ENCODE measurements at regions not wholly inside any gene's neighbourhood (a gene's known extent, or its start where the extent isn't known, plus 50 kb on each side); places are given as distances from the start of the nearest gene placed in this dataset.

DNA sequence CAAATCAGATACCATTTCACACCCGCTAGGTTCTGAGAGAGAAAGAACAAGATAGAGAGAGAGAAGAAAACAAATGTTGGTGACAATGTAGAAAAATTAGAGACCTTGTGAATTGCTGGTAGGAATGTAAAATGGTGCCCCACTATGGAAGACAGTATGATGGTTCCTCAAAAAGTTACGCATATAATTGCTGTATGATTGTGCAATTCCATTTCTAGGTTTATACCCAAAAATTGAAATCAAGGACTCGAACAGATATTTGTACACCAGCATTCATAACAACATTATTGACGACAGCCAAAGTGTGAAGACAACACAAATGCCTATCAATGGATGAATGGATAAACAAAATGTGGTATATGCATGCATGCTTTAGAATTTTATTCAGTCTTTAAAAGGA, 74.5 kb upstream of the MAP3K1 start:
- 95 to 98% methylated on average over 4 of the region's 4 CpGs for WGBS, 2 donors
- no peak for ATAC-seq
- Histone ChIP-seq H3K36me3 (no peaks in the 10 kb centered on the region), H3K27ac (no peak overlapping the region), H3K4me1 (peaks cover 0 to 23% (median 11%) of the 10 kb centered on the region in 9 donors), H3K4me3 (no peak overlapping the region), H3K27me3 (no peaks in the 10 kb centered on the region), H3K9me3 (no peaks in the 10 kb centered on the region)
- TF ChIP-seq, protein P1, sequence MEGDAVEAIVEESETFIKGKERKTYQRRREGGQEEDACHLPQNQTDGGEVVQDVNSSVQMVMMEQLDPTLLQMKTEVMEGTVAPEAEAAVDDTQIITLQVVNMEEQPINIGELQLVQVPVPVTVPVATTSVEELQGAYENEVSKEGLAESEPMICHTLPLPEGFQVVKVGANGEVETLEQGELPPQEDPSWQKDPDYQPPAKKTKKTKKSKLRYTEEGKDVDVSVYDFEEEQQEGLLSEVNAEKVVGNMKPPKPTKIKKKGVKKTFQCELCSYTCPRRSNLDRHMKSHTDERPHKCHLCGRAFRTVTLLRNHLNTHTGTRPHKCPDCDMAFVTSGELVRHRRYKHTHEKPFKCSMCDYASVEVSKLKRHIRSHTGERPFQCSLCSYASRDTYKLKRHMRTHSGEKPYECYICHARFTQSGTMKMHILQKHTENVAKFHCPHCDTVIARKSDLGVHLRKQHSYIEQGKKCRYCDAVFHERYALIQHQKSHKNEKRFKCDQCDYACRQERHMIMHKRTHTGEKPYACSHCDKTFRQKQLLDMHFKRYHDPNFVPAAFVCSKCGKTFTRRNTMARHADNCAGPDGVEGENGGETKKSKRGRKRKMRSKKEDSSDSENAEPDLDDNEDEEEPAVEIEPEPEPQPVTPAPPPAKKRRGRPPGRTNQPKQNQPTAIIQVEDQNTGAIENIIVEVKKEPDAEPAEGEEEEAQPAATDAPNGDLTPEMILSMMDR (IDR thresholded peaks at IDR 0.05): no peak
- no peak for DNase-seq
- intact Hi-C loops (cut with DNase I): no loop called here

DNA sequence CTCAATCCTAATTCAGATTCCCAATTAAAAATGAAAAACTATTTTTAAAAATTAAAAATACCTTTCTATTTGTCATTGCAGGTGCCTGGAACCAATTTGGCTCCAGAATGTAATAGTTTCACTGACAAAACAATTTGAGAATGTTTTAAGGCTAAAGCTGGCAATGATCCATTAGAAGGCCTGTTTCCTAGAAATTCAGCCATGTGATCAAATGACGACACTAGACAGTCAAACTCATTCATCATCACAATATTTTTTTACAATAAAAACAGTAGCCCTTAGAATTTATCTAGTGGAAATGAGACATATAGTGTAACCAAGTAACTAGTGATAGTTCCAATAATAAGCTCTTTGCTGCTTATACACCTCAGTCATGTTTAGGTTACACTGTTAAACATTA, 75.4 kb upstream of the MAP3K1 start:
- intact Hi-C loops (cut with DNase I): no loop called here
- H3K4me1 ChIP-seq: peaks cover 0 to 32% (median 15%) of the 10 kb centered on the region in 9 donors
- WGBS, 2 donors: 38 to 53% methylated on average over 1 of the region's 1 CpG
- DNase-seq (no peak), ATAC-seq (no peak)
- no peaks in the 10 kb centered on the region for H3K9me3 ChIP-seq
- TF ChIP-seq, protein P1 (IDR thresholded peaks at IDR 0.05): no peak
- H3K4me3 ChIP-seq: no peak overlapping the region
- no peaks in the 10 kb centered on the region for H3K36me3 ChIP-seq
- no peak overlapping the region for H3K27ac ChIP-seq
- no peaks in the 10 kb centered on the region for H3K27me3 ChIP-seq

DNA sequence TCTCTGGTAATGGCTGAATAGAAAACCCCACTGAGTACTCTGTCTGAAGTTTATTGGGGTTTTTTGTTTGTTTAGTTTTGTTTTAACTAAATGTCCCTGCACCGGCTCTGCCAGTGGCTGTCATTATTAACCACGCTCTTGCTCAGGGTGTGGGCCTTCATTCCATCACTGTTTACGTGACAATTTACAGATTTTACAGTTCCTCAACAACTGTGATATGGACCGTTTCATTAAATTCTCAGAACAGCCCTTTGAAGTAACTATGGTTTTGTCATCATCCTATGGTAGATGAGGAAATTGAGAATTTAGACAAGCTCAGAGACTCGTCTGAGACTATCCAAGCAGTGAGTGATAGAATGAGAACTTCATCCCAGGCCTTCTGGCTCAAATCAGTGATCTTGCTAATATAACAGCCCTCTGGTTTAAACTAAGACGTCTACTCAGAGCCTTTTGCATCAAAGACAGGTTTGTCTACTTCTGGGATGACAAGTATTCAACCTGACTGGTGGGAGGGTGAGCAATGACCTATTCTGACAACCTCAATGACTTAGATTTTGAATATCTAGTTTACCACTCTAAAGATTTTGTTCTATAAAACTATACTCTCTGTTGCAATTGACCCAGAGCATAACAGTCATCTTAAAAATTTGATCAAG, 77.3 kb upstream of the MAP3K1 start:
- intact Hi-C loops (cut with DNase I): no loop called here
- no peaks in the 10 kb centered on the region for H3K36me3 ChIP-seq
- WGBS, 2 donors: 93 to 94% methylated on average over 6 of the region's 6 CpGs
- H3K4me1 ChIP-seq: peaks cover 4 to 48% (median 22%) of the 10 kb centered on the region in 9 donors
- no peaks in the 10 kb centered on the region for H3K27me3 ChIP-seq
- DNase-seq: no peak
- TF ChIP-seq, protein P1 (IDR thresholded peaks at IDR 0.05): no peak
- peak overlapping the region in 1 of 10 donors; percentile 70 for H3K27ac ChIP-seq
- no peak for ATAC-seq
- H3K9me3 ChIP-seq: no peaks in the 10 kb centered on the region
- H3K4me3 ChIP-seq: no peak overlapping the region

DNA sequence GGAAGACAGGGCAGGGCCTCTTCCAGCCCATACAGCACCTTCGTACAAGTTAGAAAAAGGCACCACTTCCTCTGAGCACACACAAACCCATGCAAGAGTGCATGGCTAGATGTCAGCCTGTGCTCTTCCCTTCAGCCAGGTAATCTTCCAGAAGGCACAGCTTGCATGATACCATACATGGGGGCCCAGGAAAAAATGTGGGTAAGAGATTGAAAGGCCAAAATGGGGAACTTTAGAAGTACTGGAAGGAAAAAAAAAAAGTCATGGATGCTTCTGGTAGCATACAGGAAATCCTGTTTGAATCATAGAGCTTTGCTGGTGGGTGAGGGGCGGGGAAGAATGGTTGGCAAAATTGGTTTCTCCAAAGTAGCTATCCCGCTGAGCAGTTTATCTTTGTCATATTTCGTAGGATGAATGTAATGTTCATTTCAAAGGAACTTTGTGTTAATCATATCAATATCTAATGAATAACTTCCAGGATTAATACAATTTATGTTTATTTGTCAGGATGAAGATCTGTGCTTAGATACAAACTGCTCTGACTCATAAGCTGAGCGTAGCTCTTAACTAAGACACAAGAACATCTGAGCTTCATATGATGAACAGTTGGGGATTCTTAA, 78.2 kb upstream of the MAP3K1 start:
- Histone ChIP-seq H3K27ac (peak overlapping the region in 4 of 10 donors; percentile 34 to 70 (median 53)), H3K4me1 (peaks cover 4 to 48% (median 22%) of the 10 kb centered on the region in 9 donors), H3K9me3 (no peaks in the 10 kb centered on the region), H3K27me3 (no peaks in the 10 kb centered on the region), H3K4me3 (no peak overlapping the region), H3K36me3 (no peaks in the 10 kb centered on the region)
- peak in 1 of 2 donors; percentile 23 for DNase-seq
- TF ChIP-seq, protein P1 (IDR thresholded peaks at IDR 0.05): no peak
- peak in 3 of 8 donors; percentile 12 to 70 (median 30) for ATAC-seq
- intact Hi-C loops (cut with DNase I): no loop called here
- WGBS, 2 donors: 80 to 85% methylated on average over 5 of the region's 5 CpGs

Measured in heart right ventricle (tissue), 16 donors.